ENCODE measurements at regions not wholly inside any gene's neighbourhood (a gene's known extent, or its start where the extent isn't known, plus 50 kb on each side); places are given as distances from the start of the nearest gene placed in this dataset.

GRCh38 chr17:71203953-71204352 lies 916.9 kb upstream of the SOX9 start:
- TF ChIP-seq CTCF (IDR thresholded peaks at IDR 0.05) (no peak), POLR2A (IDR thresholded peaks at IDR 0.05) (no peak), POLR2AphosphoS5 (IDR thresholded peaks at IDR 0.05) (no peak), EP300 (IDR thresholded peaks at IDR 0.05) (no peak)

Measured in stomach (tissue), 4 donors.